NAMALWA (cell line): ENCODE measurements at regions not wholly inside any gene's neighbourhood (a gene's known extent, or its start where the extent isn't known, plus 50 kb on each side); places are given as distances from the start of the nearest gene placed in this dataset.

Source experiments
- DNase-seq: peaks from one replicate; pipeline ENCODE4 v3.0.0-alpha.2; 2015; ENCODE audit warnings: low spot score

DNA sequence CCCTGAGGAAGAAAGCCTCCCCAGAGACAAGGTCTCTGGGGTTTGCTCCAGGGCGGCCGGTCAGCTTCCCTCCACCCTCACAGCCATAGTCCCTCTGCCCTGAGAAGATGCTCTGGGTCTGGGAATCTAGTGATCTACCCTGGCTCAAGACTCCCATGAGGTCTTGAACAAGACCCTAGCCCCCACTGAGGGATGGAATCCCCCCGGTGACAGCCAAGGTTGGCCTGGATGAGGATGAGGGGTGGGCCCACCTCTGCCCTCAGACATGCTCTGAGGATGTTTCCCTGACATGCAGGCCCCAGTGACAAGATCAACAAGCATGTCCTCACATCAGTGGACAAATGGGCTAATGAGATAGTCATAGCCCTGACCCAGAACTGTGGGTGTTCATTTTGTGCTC lies 138.6 kb downstream of the C5orf15 start:
- DNase-seq = no peak

- DNase-seq = no peak
Observed at GRCh38 chr5:133828722-133829121, 139.7 kb downstream of the C5orf15 start.

DNA sequence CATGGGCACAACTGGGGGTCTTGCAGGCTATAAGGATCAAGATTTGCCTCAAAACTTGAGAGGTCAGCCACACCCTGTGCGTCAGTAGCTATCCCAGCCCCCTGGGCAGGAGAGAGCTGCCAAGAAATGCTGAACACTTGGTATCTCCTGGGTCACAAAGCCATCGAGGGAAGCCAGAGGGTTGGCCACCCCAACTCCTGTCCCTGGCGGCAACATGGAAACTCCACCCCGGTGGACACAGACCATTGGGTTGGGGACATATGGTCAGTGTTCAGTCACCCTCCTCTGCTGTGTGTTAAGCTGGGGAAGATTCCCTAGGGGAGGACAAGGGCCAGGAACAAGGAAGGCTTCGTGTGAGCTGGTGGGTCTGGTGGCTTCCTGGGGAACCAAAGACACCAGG lies 140.6 kb downstream of the C5orf15 start:
- no peak for DNase-seq

DNA sequence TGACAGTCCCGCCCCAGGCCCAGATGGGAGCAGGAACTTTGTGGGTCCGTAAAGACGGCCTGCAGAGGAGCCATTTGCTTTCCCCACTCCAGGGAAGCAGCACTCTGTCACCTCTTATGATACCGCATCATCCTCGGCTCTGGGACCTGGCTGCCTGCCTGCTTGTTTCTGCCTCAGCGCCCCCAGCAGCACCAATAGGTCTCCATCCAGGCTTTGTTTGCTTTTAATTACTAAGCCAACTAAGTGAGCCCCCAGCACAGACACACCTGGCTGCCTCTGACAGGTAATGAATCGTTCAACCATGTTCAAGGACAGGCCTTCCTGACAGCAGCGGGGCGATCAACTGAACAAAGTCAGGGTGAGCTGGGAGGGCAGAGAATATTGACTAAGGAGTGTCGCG lies 141.4 kb downstream of the C5orf15 start:
- no peak for DNase-seq

- DNase-seq = no peak
Observed at GRCh38 chr5:133825631-133826289, 142.7 kb downstream of the C5orf15 start.

- DNase-seq = no peak
Observed at GRCh38 chr5:133824661-133825254, 143.7 kb downstream of the C5orf15 start.

DNA sequence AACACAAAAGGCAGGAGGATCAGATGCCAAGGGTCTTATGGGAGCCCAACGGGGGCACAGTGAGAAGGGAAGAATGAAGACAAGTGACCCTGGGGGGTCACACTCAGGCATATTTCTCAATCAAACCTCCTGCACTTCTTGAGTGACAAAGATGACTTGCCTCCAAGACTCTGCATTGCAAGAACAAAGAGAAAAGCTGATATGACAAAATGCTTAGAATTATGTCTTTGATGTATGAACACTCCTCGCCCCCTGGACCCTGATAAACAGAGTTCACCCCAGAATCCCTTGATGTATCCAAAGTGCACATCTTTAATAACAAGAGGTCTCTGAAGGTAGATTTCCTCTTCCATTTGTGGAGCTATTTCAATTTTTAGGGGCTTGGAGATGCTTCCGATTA lies 146.5 kb downstream of the C5orf15 start:
- no peak for DNase-seq

DNA sequence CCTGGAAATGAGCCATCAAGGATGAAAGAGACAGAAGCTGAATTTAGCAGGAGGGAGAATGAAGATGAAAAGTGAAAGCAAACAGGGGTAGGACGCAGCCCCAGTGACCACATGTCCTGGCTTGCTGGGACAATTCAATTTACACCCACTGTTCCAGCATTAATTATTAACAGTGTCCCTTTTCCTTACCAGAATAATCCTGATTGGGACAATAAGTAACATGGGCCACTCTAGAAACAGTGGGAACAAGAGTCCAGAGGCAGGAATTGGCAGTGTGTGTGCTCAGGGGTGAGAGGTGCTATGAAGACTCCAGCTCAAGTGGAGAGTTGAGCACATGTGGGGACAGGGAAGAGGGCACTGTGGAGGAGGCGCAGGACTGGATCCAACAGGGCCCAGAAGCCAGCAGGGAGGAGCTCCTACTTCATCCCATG lies 147.1 kb downstream of the C5orf15 start:
- no peak for DNase-seq

- DNase-seq = no peak
Observed at GRCh38 chr5:133820507-133820906, 147.9 kb downstream of the C5orf15 start.

DNA sequence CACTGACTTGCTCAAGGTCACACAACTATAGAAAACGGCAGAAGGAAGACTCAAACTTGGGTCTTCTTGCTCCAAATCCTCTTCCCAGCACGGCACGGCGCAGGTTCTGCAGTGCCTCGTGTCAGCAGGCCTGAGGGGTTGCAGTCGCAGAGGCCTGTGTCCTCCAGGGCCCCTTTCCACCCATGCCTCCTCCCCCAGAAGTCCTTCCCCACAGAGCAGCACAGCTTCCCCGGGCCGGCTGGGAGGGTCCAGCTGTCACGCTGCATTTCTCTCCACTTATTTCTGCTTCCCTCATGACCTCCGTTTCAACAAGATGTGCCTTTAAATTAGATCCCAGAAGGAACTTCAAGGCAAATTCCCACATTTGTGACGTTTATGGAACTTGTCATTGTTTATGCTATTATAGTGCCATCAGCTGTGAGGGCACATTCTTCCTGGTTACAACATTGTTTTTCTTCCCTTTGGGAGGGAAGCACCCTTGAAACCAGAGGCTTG lies 148.4 kb downstream of the C5orf15 start:
- no peak for DNase-seq

DNA sequence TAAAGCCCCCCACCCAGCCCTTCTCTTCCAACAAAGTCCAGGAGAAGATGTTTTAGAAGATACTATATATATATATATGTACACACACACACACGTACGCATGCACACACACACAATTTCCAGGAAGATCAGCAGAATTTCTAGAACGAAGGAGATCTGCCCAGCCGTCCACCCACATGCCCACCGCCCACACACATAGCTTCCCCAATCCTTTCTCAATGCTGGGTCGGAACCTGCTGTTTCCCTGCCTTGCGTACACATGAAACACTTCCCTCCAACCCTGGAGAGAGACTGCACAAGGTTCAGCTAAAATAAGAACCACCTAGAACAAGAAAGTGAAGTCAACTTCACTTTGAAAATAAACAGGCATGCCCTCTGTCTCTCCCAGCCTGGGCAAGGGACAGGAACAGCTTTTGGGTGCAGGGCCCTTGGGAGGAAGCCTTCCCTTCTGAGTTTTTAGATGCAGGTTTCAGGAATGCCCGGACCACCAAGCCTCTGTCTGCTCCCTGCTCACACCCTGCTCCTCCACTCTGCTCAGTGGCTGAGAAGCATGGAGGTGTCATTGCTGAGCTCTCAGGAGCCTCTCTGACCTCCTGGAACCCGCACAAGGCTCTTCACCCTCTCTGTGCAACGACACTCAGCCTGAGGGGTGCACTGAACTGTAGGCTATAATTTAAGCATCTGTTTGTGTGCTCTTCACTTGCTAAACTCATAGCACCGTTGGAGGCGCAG lies 149.4 kb downstream of the C5orf15 start:
- no peak for DNase-seq

GRCh38 chr5:133818031-133818431 lies 150.4 kb downstream of the C5orf15 start:
- DNase-seq = no peak

DNA sequence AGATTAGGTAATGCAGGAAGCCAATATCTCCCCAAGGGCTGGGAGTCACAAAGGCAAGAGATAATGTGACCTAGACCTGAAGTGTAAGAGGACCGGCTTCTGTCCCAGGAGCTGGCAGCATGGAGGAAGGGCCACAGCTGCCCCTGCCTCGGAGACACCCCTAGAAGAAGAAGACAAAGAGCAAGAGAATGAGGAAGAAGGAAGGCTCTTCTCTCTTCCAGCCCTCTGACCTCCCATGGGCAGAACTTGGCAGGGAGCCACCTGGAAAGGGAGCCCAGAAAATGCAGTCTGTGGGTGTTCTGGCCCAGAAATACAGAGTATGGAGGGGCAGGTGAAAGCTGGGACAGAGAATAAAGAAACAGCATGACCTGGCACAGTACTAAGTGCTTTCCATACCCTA lies 151.0 kb downstream of the C5orf15 start:
- DNase-seq = no peak

- no peak for DNase-seq
Observed at GRCh38 chr5:133816791-133817190, 151.6 kb downstream of the C5orf15 start.

DNA sequence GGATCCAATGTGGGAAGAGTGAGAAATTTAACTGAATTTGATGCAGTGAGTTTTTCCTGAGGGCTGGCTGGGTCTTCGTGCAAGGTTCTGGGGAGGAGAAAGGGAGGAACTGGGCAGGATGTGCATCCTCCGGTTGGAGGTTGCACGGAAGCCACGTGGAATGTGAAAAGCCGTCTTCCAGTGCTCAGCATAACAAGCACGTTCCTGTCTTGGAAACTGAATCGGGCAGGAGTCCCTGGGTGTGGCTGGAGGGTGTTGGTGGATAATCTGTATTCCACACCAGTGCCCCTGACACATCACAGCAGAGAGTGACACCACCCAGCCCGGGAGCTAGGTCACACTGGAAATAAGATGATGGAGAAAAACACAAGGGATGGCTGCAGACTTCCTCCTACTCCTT lies 154.3 kb downstream of the C5orf15 start:
- no peak for DNase-seq

GRCh38 chr5:133811168-133811567 lies 157.3 kb downstream of the C5orf15 start:
- DNase-seq = no peak

DNA sequence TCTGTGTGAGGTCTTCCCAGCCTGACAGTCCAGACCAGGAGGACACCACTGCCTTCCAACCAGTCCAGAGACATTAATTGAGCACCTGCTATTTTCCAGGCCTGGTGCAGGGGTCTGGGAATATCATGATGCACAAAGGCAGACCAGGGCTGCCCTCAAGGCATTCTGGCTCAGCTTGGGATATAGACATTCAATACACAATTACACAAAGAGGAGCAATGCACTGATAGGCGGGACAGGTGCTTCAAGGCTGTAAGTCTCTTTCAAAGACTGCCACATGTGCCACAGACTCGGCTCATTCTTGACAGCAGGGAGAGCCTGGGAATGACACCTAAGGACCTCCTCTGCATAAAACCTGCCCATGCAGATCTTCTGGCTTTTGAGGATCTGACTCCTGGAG lies 158.6 kb downstream of the C5orf15 start:
- no peak for DNase-seq

- no peak for DNase-seq
Observed at GRCh38 chr5:133807348-133807747, 161.1 kb downstream of the C5orf15 start.

DNA sequence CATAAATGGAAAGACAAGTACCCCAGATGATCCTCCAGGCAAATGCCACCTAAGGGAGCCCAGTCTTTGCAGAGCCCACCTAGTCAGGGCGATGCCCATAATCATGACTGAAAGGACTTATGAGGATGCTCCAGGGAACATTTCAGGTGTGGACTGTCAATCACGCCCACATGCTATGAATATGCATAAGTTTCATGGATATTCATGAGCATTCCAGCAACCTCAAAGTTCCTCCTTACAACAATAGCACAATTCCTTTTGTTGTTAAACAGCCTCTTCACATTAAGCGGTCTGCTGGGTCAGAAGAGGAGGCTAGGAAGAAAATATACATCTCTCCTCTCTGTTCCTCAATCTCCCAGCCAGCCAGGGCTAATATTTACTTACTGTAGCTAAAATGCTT lies 161.6 kb downstream of the C5orf15 start:
- DNase-seq = no peak

GRCh38 chr5:133801955-133802751 lies 166.3 kb downstream of the C5orf15 start:
- DNase-seq = no peak

DNA sequence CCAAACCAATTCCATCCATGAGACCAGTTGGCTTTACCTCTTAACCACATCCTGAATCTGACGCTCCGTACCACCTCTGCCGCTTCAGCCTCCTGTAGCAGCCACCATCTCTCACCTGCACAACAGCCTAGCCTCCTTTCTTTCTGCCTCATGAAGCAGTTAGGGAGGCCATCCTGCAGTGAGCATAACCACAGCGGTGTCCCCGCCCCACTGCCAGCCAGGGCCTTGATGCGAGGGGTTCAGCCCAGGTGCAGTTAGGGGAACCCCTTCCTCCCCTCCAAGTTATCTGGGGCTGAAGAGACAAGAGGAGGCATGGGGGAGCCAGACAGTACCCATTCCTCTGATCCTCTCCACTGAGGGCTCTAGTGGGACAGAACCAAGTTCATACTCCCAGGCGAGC lies 167.0 kb downstream of the C5orf15 start:
- DNase-seq = no peak

DNA sequence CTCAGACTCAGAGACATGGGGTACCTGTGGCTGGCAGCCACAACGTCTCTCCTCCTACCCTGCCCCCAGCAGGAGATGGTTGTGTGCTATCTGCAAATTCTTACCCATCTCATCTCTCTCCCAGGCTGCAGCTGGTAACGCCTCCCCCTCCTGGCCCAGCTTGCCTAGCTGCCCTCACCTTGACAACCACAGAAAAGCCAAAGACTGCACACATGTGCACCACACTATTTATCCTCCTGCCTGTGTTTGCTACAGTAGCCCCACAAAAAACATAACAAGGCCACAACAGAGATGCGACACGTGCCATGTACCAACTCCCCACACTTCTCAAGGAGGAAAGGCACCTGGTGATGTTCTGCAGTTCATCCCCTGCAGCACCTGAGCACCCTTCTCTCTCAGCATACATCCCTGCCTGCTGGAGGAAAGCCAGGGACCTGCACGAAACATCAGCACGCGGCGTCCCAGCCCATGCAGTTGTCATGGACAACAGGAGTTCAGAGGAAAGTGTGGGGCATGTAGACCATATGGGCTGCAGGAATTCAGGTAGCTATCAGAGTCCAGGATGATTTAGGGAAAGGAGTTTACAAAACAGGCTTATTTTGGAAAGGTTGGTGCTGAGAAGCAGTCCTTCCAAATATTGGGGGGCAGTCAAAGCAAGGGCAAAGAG lies 168.7 kb downstream of the C5orf15 start:
- no peak for DNase-seq
